ENCODE measurements at regions not wholly inside any gene's neighbourhood (a gene's known extent, or its start where the extent isn't known, plus 50 kb on each side); places are given as distances from the start of the nearest gene placed in this dataset.
A peak's percentile ranks its signal among the peaks of the same experiment; 100 is the strongest.
"Not testable (repeated sequence)": the region's sequence is repeated elsewhere in the genome, so short reads cannot be mapped to it uniquely, and the experiment has no call there.

DNA sequence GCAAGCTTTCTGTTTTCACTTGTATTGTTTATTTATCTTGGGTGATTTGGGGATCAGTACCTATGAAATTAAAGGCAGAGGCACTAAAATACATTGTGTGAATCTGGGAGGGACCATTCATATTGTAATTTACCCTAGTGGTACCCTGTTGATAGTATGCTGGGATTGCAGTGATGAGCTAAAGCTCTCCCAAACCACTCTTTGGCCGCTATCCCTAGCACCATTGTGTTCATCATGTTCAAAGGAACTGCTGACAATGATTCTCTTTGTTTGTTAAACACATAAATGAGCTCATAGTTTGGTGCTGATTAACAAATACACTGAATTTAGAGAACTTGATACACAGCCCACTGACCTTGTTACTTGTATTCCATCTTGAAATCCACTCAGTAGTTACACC, 1469.8 kb downstream of the CDH11 start:
- no peak for DNase-seq

DNA sequence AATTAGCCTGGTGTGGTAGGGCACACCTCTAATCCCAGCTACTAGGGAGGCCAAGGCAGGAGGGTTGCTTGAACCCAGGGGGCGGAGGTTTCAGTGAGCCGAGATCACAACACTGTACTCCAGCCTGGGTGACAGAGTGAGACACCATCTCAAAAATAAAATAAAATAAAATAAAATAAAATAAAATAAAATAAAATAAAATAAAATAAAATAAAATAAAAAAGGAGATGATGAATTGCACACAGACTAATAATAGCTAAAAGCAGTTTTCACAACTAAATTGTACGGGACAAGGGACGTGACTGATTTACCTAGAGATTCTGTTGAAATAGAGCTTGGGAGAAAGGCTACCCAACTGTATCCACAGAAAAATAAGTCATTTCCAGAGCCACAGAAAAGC, 1471.3 kb downstream of the CDH11 start:
- DNase-seq = no peak

DNA sequence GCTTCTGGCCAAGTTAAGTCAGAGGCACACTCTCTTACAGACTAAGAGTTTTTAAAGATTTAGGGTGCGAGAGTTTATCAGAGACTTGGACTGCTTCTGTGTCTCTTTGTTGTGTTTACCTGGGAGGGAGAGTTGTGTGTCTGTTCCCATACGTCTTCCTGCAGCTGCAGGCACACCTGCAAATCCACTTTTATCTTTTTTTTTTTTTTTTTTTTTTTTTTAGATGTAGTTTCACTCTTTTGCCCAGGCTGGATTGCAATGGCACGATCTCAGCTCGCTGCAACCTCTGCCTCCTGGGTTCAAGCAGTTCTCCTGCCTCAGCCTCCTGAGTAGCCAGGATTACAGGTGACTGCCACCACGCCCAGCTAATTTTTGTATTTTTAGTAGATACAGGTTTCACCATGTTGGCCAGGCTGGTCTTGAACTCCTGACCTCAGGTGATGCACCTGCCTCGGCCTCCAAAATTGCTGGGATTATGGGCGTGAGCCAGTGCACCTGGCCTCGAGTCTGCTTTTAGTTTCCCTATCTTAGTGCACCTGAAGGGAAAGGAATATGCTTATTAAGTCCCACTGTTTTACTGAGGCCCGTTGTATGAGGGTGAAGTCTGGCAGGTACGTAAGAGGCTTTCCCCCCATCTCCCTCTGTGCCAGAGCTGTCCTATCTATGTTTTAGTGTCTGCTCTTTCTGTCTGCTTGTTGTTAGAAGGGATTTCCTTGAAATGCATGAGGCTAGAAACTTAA, 1488.0 kb downstream of the CDH11 start:
- not testable (repeated sequence) for DNase-seq

DNA sequence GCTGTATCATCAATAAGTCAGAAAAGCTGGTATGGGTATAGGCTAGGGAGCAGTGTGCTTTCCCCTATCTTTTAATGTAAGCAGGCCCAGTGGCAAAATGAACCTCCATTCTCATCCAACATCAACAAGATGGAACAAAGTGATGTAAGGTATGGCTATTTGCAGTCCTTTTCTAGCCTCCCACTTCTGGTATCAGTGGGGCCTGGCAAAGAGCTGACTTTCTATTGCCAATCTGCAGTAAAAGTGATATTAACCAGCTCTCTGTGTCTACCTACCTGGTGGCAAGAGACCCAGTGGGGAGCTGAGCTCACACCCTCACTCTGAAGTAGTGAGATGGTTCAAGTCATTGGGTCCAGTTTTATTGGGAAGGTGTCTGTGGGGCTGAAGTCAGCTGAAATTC, 1492.6 kb downstream of the CDH11 start:
- DNase-seq = no peak

DNA sequence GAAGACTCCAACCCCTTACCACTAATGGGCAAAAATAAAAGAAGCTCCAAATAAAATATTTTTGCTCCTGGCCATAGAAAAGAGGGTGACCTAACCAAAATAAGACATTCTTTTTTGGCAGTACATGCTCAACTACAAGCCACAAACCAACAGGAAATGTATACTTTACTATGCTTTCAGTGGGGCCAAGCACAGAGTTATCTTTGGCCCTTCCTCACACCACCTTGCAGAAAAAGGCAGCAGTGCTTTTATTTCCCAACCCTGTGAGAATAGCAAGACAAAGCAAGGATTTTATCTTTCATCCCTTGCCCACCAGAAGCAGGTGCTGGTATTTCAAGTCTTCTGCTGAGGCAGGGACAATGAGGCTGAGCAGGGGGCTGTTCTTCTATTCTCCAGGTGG, 1493.1 kb downstream of the CDH11 start:
- DNase-seq = no peak

DNA sequence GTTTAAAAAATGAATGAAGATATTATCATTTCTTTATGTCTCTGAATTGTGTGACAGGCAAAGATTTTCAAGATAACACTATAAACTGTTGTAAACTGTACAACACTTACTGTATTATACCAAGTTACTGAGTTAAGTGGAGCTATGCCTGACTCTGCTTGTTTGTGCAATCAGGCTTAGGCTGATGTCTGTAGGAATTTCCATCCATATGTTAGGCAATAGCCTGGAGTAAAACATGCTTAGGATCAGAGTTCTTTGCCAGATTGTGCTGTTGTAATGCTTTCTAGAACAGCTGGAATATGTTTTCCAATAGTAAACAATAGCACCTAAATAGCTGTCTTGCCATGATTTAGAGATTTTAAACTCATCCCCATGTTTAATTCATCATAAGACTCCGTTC, 1496.7 kb downstream of the CDH11 start:
- no peak for DNase-seq

DNA sequence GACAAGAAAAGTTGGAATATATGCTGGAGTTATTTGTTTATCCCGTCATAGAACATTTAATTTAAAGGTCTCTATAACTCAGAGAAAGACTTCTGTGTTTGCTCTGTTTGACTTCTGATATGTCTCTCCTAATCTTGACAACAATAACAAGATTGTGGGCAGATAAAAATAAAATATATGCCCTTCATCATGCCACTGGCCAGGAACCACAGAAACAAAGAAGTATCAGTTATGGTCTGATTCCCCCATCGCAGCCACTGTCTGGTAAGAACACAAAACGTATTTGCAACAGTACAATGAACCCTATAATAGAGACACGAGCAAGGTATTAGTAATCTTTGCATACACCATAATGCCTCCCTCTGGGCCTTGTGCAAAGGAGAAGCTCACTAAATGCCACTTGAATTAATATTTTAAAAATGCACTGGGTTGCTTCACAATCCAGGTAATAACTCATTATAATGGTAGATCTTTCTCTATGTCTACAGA, 1498.3 kb downstream of the CDH11 start:
- no peak for DNase-seq

DNA sequence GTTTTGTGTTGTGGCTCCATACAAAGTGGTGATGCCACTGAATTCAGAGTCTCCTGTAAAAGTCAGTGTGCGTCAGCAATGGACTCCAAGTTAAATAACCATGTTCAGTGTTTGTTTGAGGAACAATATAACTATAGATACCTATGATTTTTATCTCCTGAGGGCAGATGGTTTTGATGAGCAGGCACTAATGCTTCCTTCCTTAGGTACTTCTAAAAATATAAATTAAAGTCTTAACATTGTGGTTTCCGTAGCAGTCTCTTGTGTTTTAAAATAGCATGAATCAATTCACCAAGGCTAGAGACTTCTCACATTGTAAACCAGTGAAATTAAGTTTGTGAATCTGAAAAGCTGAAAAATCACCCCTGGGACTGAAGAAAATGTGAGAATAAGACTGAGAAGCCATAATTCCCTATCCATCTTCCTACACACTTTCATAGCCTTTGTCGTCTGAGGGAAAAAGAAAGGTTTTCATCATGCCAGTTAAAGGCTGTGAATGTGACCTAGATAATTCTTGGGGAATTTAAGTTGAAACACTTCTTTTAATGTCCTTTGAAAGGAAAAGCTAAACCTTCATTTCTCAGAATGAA, 1502.9 kb downstream of the CDH11 start:
- no peak for DNase-seq

DNA sequence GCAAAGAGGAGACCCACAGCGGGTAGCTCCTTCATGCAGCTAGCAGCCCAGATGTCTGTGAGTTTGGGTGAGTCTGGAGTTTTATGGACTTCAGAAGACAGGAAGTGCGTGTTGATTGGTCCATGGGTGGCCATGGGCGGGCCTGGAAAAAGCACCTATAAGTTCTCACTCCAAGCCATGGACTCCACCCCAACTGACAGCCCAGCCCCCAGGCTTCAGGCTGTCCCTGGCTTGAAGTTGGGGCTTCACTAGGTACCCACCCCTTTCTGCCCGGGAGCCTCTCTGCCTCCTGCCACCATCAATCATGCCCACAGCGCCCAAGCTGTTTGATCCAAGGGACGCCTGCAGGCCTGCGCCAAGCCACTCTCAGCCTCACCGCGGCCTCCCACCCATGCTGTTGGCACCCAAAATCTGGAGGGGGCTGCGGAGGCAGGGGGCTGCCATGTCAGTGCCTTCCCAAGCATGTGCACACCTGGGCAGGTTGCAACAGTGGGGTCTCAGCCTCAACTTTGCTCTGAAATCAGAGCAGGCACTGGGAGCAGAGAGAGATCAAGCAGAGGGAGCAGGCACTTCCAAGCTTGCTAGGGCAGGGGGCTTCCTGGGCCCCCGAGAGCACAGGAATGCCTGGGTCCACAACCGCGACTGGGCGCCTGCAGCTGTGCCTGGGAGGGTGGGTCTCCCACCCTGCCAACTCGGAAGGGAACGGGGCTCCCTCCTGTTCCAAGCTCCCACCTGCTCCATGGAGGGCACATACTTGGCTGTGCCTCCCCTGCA, 1503.7 kb downstream of the CDH11 start:
- peak; percentile 41 to 51 for DNase-seq

DNA sequence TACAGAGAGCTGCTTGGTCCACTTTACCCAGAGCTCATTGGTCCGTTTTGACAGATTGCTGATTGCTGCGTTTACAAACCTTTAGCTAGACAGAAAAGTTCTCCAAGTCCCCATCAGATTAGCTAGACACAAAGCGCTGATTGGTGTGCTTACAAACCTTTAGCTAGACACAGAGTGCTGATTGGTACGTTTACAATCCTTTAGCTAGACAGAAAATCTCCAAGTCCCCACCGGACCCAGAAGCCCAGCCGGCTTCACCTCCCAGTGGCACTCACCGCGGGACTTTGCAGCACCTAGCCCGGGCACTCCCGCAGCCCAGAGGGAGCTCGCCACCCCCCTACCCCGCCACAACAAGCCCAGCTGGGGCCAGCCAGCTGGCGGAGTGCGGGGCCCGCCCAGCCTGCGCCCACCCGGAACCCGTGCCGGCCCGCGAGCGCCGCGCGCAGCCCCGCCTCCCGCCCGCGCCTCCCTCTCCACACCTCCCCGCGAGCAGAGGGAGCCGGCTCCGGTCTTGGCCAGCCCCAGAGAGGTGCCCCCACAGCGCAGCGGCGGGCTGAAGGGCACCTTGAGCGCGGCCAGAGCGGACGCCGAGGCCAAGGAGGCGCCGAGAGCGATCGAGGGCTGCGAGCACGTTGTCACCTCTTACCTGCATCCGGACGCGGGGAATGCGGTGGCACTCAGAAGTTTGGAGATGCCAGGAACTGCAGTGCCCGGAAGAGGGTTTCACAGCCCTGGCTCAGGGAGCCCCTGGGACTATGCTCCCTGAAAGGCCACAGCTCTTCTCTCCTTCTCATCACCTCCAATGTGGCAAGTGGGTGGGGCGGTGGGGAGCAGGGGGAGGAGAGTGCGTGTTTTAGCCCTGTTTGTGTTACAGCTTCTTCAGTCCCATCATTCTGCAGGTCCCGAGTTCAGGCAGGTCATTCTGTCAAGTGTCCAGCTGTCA, 1504.5 kb downstream of the CDH11 start:
- peak in 1 of 2 experiments; percentile 14 for DNase-seq

DNA sequence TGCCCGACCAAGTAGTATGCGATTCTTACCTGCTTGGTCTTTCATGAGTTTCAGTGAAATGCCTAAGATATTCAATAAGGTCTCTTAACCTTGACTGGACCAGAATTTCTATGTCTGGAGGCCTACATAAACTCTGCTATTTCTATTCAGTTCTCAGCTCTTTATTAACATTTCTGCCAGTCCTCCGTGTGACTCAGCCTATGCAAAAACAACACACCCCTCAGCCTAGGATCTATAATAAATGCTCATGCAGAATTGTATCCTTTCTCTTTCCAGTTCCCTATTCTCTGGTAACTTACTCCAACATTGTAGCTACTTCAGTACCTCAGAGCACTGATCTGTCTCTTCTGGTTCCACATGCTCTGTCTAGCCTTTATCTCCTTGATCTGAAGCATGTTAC, 1507.4 kb downstream of the CDH11 start:
- no peak for DNase-seq

DNA sequence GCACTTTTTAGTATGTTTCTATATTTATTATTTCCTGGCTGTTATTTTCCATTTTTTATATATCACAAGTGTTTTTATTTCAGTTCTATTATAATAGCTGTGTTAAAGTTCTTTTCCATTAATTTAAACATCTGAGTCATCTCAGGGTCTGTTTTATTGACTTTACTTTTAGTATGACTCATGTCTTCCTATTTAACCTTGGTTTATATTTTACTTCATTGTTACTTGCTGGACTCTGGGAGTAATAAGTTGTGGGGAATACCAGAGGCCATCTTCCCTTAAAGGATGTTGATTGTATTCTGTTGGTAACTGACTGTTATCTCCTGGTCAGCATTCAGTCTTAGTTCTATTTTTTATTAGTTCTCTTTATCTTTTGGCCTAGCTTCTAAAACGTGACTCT, 1508.2 kb downstream of the CDH11 start:
- DNase-seq = no peak

DNA sequence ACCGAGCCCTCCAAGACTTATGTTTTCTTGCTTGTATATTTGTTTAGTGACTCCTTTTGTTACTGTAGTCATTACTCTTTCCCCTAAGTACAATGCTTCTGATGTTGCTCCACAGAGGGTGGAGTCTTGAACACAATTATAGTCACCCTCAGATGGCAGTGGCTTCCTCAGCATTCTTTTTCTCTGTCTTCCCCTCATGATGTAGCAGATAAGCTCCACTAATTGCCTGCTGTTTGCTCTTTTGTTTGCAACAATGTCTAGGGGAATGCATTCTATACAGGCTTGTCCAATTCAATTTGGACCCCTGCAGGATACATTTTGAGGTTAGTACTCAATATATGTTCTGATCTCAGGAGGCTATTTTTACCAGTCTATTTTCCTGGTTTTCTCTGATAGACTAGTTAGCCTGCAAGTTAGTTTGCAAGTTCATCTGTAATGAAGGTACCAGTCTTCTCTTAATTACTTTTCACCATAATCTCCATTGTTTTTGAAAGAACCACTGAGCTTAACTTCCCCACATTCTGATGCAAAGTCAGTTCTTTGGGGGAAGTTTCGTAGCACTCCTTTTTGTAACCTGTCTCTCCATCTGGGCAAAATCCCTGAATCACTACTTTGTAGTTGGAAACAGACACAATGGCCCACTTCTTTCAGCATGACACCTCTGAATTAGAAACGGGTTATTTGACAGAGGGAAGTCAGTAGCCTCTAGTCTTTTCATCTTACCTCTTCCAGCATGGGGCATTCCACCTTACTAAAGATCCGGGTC, 1509.2 kb downstream of the CDH11 start:
- DNase-seq = no peak

DNA sequence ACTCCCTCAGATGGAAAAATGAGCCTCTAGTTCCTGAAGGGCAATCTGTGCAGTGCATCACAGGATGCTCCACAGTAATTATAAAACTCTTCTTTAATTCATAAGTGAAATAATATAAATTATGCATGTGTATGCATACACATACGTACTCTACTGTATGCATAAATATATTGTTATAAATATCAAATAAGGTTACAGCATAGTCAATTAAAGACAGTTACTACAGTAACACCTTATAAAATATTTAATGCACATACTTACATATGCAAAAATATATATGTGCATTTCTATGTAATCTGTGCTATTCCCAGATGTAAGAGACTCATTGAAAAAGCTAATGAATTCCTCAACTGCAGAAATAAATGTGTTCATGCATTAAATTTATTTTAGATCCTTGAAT, 1515.1 kb downstream of the CDH11 start:
- no peak for DNase-seq

DNA sequence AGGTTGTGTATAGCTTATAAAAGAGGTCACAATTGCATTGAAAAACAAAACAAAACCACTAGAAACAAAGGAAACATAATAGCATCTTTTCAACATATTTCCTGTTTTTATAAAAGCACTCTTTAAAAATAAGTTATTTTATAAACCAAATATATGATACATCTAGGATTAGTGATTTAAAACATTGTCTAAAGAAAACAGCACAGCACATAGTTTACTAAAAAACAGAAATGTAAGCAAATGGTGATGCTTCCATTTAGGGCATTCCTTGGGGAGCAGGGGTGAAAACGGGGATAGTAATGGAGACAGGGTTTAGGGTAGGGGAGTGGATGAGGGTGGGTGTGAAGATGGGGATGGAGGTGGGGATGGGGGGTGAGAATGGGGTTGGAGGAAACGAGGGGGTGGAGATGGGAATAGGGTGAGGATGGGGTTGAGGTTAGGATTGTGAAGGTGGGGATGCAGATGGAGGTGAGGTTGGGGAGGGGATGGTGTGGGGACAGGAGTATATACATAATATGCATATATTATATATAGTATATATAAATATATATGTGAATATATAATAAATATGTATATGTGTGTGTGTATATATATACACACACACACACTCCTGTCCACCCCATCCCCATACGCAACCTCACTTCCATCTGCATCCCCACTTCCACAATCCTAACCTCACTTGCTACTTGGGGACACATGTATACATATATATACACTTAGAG, 1519.5 kb downstream of the CDH11 start:
- no peak for DNase-seq

DNA sequence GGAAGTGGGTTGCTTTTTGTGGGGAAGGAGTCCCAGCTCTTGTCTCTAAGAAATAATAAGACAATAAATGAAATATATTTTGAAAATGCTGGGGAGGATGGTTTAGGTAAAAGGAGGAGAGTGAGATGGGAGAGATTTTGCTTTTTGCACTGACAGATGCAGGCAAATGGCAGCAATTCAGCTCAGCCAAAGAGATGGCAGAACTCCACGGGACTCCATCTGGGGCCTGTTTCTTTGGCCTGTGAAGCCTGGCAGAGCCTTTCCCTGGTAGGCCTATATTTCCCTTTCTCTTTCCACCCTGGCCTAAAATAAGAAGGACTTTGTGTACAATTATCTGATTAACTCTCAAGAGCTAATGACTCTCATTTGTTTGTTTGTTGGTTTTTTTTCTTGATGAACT, 1525.1 kb downstream of the CDH11 start:
- DNase-seq = no peak

DNA sequence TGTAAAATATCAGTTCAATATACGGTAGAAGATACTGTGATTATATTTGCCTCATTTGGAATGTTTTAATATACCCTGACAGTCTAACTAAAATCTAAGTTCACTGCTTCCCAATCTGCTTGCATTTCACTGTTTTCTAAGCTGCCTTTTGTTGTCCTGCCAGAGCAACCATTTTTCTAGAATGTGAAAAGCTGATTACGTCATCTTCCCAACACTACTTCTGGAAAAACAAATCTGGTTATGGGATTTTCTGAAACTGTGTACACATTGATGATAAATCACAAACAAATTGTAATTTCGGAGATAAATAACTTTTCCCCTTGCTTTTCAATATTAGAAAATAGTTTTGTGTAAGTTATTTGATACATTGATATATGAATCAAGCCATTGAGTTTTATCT, 1529.0 kb downstream of the CDH11 start:
- no peak for DNase-seq

DNA sequence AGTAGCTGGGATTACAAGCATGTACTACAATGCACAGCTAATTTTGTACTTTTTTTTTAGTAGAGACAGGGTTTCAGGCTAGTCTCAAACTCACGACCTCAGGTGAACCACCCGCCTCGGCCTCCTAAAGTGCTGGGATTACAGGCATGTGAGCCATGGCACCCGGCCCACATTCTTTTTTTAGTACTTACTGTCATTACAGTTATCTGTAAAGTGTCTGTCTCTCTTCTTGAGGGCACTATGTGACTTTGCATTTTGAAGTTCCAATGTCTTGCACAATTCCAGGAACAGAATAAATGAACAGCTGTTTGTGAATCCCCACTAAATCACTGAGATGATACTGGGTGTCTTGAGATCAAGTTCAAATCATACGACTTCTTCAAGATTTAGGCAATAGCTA, 1540.3 kb downstream of the CDH11 start:
- no peak for DNase-seq

DNA sequence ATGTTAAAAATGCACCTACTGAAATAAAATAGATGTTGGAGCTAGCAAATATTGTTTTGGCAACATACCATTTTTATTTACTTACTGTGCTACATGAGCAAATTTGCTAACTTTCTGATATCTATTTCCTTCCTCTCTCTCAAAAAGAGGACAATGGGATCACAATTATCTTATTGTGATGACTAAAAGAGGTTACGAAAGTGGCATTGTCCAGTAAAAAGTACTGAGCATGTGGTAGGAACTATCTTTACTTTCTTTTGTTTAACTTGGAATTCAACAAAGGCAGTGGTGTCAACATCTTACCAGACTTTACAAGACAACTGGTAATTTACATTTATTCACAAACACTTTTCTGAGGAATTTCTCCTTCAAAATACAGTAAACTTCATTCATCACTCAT, 1542.6 kb upstream of the CDH8 start:
- DNase-seq = no peak

DNA sequence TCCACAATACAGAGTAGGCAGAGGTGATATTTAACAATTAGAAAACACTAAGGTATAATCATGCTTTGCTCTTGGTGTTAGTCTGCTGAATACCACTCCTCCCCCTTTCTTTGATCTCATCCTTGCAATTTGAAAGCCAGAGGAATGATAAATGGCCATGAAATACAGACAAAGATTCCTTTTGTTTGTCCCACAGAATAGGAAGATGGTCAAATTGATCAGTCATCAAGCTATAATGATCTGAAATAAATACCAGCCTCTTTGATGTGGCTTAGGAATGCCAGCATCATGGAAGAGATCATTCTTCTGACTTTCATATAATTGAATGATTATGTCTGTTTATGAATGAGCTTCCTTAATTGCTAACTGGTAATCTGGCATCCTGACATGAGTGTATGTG, 1541.7 kb upstream of the CDH8 start:
- DNase-seq = no peak

DNA sequence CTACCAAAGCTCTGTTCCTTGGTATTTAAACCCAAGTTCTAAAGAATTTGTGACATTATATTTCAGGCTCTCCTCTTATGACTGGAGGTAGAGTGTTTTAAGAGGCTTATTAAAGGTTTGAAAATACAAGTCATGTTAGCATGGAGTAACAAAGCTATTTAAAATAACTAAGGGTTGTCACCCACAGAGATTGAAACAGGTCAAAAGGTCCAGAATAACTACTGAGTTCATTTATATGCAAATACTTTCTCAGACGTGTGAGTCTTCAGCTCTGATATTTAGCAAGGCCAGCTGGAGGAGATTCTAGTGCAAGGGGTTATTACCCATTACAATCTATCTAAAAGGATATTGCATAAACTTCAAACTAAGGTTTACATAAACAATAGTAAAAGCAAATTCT, 1538.8 kb upstream of the CDH8 start:
- no peak for DNase-seq
